ENCODE measurements at regions not wholly inside any gene's neighbourhood (a gene's known extent, or its start where the extent isn't known, plus 50 kb on each side); places are given as distances from the start of the nearest gene placed in this dataset.

DNA sequence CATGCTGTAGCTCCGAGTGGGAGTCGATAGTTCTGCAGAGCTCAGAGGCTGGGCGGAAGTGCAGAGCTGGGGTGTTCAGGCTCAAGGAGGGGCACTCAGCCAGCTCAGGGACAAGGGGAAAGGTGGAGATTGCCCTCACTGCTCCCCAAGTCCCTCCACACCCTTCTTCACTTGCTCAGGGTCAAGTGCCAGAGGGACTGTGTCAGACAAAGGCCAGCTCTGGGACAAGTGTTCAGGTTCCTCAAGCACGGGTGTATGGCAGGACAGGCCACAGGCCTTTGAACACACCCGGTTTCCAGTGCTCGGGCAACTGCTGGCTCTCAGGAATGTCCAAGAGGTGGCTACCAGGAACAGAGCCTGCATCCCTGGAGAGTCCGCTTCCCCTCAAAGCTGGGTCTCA lies 293.0 kb upstream of the PODXL start:
- Histone ChIP-seq H3K9ac (ENCODE audit: low read length) (no peak overlapping the region), H3K4me1 (ENCODE audit: insufficient read depth, low read length) (no peaks in the 10 kb centered on the region), H3K27me3 (ENCODE audit: insufficient read depth, low read length) (peaks cover 3% of the 10 kb centered on the region), H3K79me2 (ENCODE audit: insufficient read depth, low read length) (no peaks in the 10 kb centered on the region), H3K27ac (ENCODE audit: low read depth, low read length) (no peak overlapping the region), H3K36me3 (ENCODE audit: insufficient read depth, low read length) (no peaks in the 10 kb centered on the region), H3K4me2 (ENCODE audit: low read length) (no peak overlapping the region), H3K9me3 (ENCODE audit: insufficient read depth, low read depth, low read length) (no peaks in the 10 kb centered on the region), H3K4me3 (ENCODE audit: insufficient read depth, low read depth, low read length) (no peak overlapping the region), H2AFZ (ENCODE audit: low read depth, low read length) (no peak overlapping the region), H4K20me1 (ENCODE audit: insufficient read depth, low read length) (no peaks in the 10 kb centered on the region)
- H3K27me3 Mint-ChIP-seq (ENCODE audit: low read depth, unreplicated experiment), result peaks cover 24% of the 10 kb centered on the region
- DNase-seq (ENCODE audit: low read depth) (no peak), FAIRE-seq (no peak)
- no peaks in the 10 kb centered on the region for H3K4me1 Mint-ChIP-seq (ENCODE audit: low read depth, unreplicated experiment)
- peaks cover 4% of the 10 kb centered on the region for H3K9me3 Mint-ChIP-seq (ENCODE audit: unreplicated experiment)
- no peak for TF ChIP-seq EZH2 (IDR thresholded peaks at IDR 0.05; ENCODE audit: insufficient read depth, low read length)
- TF ChIP-seq, protein P1, sequence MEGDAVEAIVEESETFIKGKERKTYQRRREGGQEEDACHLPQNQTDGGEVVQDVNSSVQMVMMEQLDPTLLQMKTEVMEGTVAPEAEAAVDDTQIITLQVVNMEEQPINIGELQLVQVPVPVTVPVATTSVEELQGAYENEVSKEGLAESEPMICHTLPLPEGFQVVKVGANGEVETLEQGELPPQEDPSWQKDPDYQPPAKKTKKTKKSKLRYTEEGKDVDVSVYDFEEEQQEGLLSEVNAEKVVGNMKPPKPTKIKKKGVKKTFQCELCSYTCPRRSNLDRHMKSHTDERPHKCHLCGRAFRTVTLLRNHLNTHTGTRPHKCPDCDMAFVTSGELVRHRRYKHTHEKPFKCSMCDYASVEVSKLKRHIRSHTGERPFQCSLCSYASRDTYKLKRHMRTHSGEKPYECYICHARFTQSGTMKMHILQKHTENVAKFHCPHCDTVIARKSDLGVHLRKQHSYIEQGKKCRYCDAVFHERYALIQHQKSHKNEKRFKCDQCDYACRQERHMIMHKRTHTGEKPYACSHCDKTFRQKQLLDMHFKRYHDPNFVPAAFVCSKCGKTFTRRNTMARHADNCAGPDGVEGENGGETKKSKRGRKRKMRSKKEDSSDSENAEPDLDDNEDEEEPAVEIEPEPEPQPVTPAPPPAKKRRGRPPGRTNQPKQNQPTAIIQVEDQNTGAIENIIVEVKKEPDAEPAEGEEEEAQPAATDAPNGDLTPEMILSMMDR (IDR thresholded peaks at IDR 0.05; ENCODE audit: insufficient read depth, low read depth, low read length), result no peak
- H3K36me3 Mint-ChIP-seq (ENCODE audit: low read depth, unreplicated experiment), result no peaks in the 10 kb centered on the region
- H3K4me3 Mint-ChIP-seq (ENCODE audit: unreplicated experiment), result no peak overlapping the region
- H3K27ac Mint-ChIP-seq (ENCODE audit: unreplicated experiment), result no peak overlapping the region

DNA sequence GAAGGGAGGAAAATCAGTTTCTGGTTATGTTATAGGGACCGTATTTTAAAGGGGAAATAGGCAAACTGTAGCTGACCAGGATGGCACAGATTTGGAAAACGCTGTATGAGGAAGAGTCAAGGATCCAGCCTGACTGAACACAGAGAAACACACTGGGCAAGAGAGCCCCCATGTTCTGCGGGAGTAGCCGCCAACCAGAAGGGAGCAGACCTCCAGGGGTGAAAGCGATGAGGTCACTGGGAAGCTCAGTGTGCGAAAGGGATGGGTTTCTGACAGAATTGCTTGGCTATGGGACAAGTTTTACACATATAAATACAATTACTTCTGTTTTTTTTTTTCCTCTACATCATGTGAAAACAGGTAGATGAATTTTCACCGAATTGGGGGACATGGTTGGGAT lies 291.6 kb upstream of the PODXL start:
- H2AFZ ChIP-seq (ENCODE audit: low read depth, low read length), result no peak overlapping the region
- H3K4me3 ChIP-seq (ENCODE audit: insufficient read depth, low read depth, low read length), result no peak overlapping the region
- no peaks in the 10 kb centered on the region for H3K9me3 ChIP-seq (ENCODE audit: insufficient read depth, low read depth, low read length)
- no peaks in the 10 kb centered on the region for H3K4me1 ChIP-seq (ENCODE audit: insufficient read depth, low read length)
- no peak overlapping the region for H3K4me3 Mint-ChIP-seq (ENCODE audit: unreplicated experiment)
- H3K36me3 Mint-ChIP-seq (ENCODE audit: low read depth, unreplicated experiment), result no peaks in the 10 kb centered on the region
- no peak overlapping the region for H3K27ac ChIP-seq (ENCODE audit: low read depth, low read length)
- H3K27ac Mint-ChIP-seq (ENCODE audit: unreplicated experiment), result no peak overlapping the region
- H3K27me3 Mint-ChIP-seq (ENCODE audit: low read depth, unreplicated experiment), result peaks cover 25% of the 10 kb centered on the region
- no peak for TF ChIP-seq EZH2 (IDR thresholded peaks at IDR 0.05; ENCODE audit: insufficient read depth, low read length)
- TF ChIP-seq, protein P1 (IDR thresholded peaks at IDR 0.05; ENCODE audit: insufficient read depth, low read depth, low read length), result no peak
- FAIRE-seq (no peak), DNase-seq (ENCODE audit: low read depth) (no peak)
- H3K9me3 Mint-ChIP-seq (ENCODE audit: unreplicated experiment), result no peaks in the 10 kb centered on the region
- no peaks in the 10 kb centered on the region for H3K36me3 ChIP-seq (ENCODE audit: insufficient read depth, low read length)
- H3K4me2 ChIP-seq (ENCODE audit: low read length), result no peak overlapping the region
- no peaks in the 10 kb centered on the region for H3K4me1 Mint-ChIP-seq (ENCODE audit: low read depth, unreplicated experiment)
- no peaks in the 10 kb centered on the region for H3K79me2 ChIP-seq (ENCODE audit: insufficient read depth, low read length)
- H3K27me3 ChIP-seq (ENCODE audit: insufficient read depth, low read length), result peaks cover 7% of the 10 kb centered on the region
- H4K20me1 ChIP-seq (ENCODE audit: insufficient read depth, low read length), result no peaks in the 10 kb centered on the region
- H3K9ac ChIP-seq (ENCODE audit: low read length), result no peak overlapping the region

DNA sequence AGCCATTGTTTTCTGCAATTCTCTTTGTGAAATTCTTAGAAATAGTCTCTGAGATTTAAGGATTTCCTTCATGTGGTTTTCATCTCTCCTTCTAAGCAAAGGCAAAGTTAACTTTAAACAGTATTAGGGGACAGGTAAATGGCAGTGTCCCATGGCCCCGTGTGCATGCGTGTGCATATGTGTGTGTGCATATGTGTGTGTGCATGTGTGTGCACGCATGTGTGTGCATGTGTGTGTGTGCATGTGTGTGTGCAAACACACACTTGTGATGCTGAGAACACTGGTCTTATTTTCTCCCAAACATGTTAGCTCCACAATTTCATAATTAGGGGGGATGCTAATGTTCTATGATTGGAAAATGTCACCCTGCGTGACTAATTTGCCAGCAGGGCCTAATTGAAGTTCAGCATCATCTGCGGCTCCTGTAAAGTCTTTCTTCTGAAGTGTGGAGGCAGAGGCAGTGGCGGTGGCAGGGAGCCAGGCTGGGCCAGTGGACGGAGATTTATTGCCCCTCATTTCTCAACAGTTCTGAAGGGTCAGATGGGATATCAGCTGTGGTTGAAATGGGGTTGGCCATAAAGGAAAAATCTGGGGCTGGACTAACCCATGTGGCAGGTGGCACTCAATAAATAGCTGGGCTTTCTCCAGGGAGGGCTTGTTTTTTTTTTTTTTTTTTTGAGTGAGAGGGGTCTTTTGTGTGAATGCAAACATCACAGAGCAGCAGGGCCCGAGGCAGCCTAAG lies 289.3 kb upstream of the PODXL start:
- H3K4me2 ChIP-seq (ENCODE audit: low read length), result no peak overlapping the region
- H3K4me1 Mint-ChIP-seq (ENCODE audit: low read depth, unreplicated experiment), result no peaks in the 10 kb centered on the region
- FAIRE-seq, result no peak

More for the DNA sequence above, 289.3 kb upstream of the PODXL start:
- no peaks in the 10 kb centered on the region for H4K20me1 ChIP-seq (ENCODE audit: insufficient read depth, low read length)
- H3K27me3 Mint-ChIP-seq (ENCODE audit: low read depth, unreplicated experiment), result peaks cover 31% of the 10 kb centered on the region
- no peak overlapping the region for H2AFZ ChIP-seq (ENCODE audit: low read depth, low read length)
- H3K27me3 ChIP-seq (ENCODE audit: insufficient read depth, low read length), result peaks cover 7% of the 10 kb centered on the region
- H3K4me3 ChIP-seq (ENCODE audit: insufficient read depth, low read depth, low read length), result no peak overlapping the region
- no peak overlapping the region for H3K9ac ChIP-seq (ENCODE audit: low read length)
- no peak overlapping the region for H3K27ac ChIP-seq (ENCODE audit: low read depth, low read length)
- H3K79me2 ChIP-seq (ENCODE audit: insufficient read depth, low read length), result no peaks in the 10 kb centered on the region
- H3K9me3 ChIP-seq (ENCODE audit: insufficient read depth, low read depth, low read length), result no peaks in the 10 kb centered on the region
- H3K4me3 Mint-ChIP-seq (ENCODE audit: unreplicated experiment), result no peak overlapping the region
- no peaks in the 10 kb centered on the region for H3K4me1 ChIP-seq (ENCODE audit: insufficient read depth, low read length)
- no peaks in the 10 kb centered on the region for H3K36me3 Mint-ChIP-seq (ENCODE audit: low read depth, unreplicated experiment)
- TF ChIP-seq, protein P1 (IDR thresholded peaks at IDR 0.05; ENCODE audit: insufficient read depth, low read depth, low read length), result no peak
- TF ChIP-seq EZH2 (IDR thresholded peaks at IDR 0.05; ENCODE audit: insufficient read depth, low read length), result no peak
- no peak overlapping the region for H3K27ac Mint-ChIP-seq (ENCODE audit: unreplicated experiment)
- H3K36me3 ChIP-seq (ENCODE audit: insufficient read depth, low read length), result no peaks in the 10 kb centered on the region
- no peaks in the 10 kb centered on the region for H3K9me3 Mint-ChIP-seq (ENCODE audit: unreplicated experiment)
- DNase-seq (ENCODE audit: low read depth), result no peak

Data from astrocyte (in vitro differentiated cells and primary cell).